Neural progenitor cell (in vitro differentiated cells): ENCODE measurements at regions not wholly inside any gene's neighbourhood (a gene's known extent, or its start where the extent isn't known, plus 50 kb on each side); places are given as distances from the start of the nearest gene placed in this dataset.

Experiments used
- EZH2 ChIP-seq: fragments of 200-600 bp; sonication (generic); IDR thresholded peaks from 2 replicates; pipeline ENCODE4 v1.6.1; 2017; ENCODE audit warnings: antibody characterized with exemption, mild to moderate bottlenecking, moderate library complexity
- EZH2phosphoT487 ChIP-seq: fragments of 200-600 bp; sonication (generic); IDR thresholded peaks from 2 replicates; pipeline ENCODE4 v1.6.1; 2017; ENCODE audit warnings: antibody characterized with exemption
- TF ChIP-seq, protein P1 (sequence below): fragments of 200-600 bp; sonication (generic); IDR thresholded peaks from 2 replicates; pipeline ENCODE4 v1.5.1; 2017; ENCODE audit warnings: antibody characterized with exemption, mild to moderate bottlenecking

DNA sequence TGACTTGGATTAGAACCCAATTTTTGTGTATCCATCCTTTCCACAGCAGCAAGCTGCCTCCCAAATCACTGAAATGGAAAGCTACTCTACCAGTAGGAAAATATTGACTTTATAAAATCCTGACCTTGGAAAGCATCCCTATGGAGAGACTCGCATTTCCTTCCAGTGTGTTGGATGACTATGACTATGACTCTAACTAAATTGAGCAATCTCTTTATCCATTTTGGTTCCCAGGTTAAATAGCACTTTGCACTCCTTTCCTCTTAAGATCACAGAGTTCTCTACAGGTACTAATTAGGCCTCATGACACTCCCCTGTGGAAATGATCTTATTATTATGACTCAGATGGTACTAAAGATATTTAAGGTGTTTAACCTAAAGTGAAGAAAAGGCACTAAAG, 431.8 kb downstream of the PPARGC1A start:
- TF ChIP-seq, protein P1, sequence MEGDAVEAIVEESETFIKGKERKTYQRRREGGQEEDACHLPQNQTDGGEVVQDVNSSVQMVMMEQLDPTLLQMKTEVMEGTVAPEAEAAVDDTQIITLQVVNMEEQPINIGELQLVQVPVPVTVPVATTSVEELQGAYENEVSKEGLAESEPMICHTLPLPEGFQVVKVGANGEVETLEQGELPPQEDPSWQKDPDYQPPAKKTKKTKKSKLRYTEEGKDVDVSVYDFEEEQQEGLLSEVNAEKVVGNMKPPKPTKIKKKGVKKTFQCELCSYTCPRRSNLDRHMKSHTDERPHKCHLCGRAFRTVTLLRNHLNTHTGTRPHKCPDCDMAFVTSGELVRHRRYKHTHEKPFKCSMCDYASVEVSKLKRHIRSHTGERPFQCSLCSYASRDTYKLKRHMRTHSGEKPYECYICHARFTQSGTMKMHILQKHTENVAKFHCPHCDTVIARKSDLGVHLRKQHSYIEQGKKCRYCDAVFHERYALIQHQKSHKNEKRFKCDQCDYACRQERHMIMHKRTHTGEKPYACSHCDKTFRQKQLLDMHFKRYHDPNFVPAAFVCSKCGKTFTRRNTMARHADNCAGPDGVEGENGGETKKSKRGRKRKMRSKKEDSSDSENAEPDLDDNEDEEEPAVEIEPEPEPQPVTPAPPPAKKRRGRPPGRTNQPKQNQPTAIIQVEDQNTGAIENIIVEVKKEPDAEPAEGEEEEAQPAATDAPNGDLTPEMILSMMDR, result no peak
- TF ChIP-seq EZH2phosphoT487, result no peak
- no peak for TF ChIP-seq EZH2
